H1 (cell line): ENCODE measurements at regions not wholly inside any gene's neighbourhood (a gene's known extent, or its start where the extent isn't known, plus 50 kb on each side); places are given as distances from the start of the nearest gene placed in this dataset.

Experiments
- CTCF ChIA-PET: fragments of 300-600 bp; sonication (Branson Sonifier 250); formaldehyde crosslinking; loops from one replicate; lab custom pipeline; 2021; ENCODE audit not compliant: partially characterized antibody; lab: Charles Lee
- POLR2A ChIA-PET: fragments of 300-600 bp; sonication (Branson Sonifier 250); formaldehyde crosslinking; loops from one replicate; lab custom pipeline; 2021; ENCODE audit warnings: inconsistent platforms; ENCODE audit not compliant: partially characterized antibody; lab: Charles Lee
- DNase-seq, 2 experiments: peaks; one replicate each; pipeline versions ENCODE4 v3.0.0 to v3.0.0-alpha.2; 2010 to 2022; ENCODE audit warnings: low spot score in 2 of 2, low read depth in 1 of 2, mixed read lengths in 1 of 2
- FAIRE-seq: peaks from 2 replicates; lab custom pipeline; 2011; peaks lifted over from hg19 to GRCh38; lab: Jason Lieb, UNC
- H2AFZ ChIP-seq: 2 replicates; pipeline ENCODE4 v1.8.1; 2012; ENCODE audit warnings: low read length, inconsistent platforms
- H2AK5ac ChIP-seq: 2 replicates; pipeline ENCODE4 v1.6.1; 2013; ENCODE audit warnings: low read depth, low read length
- H2BK120ac ChIP-seq: replicated peaks from 2 replicates; pipeline ENCODE3; 2013; ENCODE audit warnings: low read depth, low read length, inconsistent platforms
- H2BK12ac ChIP-seq: 2 replicates; pipeline ENCODE4 v1.6.1; 2013; ENCODE audit warnings: low read depth, low read length
- H2BK15ac ChIP-seq: 2 replicates; pipeline ENCODE4 v1.6.1; 2013; ENCODE audit warnings: low read length
- H2BK20ac ChIP-seq: 2 replicates; pipeline ENCODE4 v1.6.1; 2013; ENCODE audit warnings: low read length
- H2BK5ac ChIP-seq: 2 replicates; pipeline ENCODE4 v1.6.1; 2013; ENCODE audit warnings: low read depth, low read length
- H3K14ac ChIP-seq: 2 replicates; pipeline ENCODE4 v1.6.1; 2013; ENCODE audit warnings: inconsistent platforms; ENCODE audit not compliant: insufficient read length
- H3K18ac ChIP-seq: 2 replicates; pipeline ENCODE4 v1.6.1; 2013; ENCODE audit warnings: low read length; ENCODE audit errors: extremely low read depth
- H3K23ac ChIP-seq: 2 replicates; pipeline ENCODE4 v1.6.1; 2013; ENCODE audit warnings: inconsistent platforms; ENCODE audit not compliant: insufficient read length
- H3K23me2 ChIP-seq: 2 replicates; pipeline ENCODE4 v1.6.1; 2013; ENCODE audit warnings: low read depth, low read length
- H3K27ac ChIP-seq: 2 replicates; pipeline ENCODE4 v1.6.1; 2011; ENCODE audit warnings: low read depth, low read length, inconsistent platforms
- H3K27me3 ChIP-seq, 4 experiments: replicated peaks in 1 of 4; 1 replicate in 1 of 4; 2 replicates in 3 of 4; pipeline versions ENCODE4 v1.6.1 to v1.8.1; 2011 to 2013; ENCODE audit warnings: low read length in 3 of 4, mild to moderate bottlenecking in 3 of 4, inconsistent platforms in 2 of 4, mixed read lengths in 2 of 4, moderate library complexity in 1 of 4; ENCODE audit not compliant: control insufficient read depth in 3 of 4, insufficient read depth in 3 of 4; ENCODE audit errors: extremely low read depth in 1 of 4
- H3K36me3 ChIP-seq, 4 experiments: 2 replicates each; pipeline versions ENCODE4 v1.6.1 to v1.8.1; 2011 to 2013; ENCODE audit warnings: mild to moderate bottlenecking in 4 of 4, low read length in 3 of 4, moderate library complexity in 2 of 4, control low read depth in 1 of 4, inconsistent platforms in 1 of 4; ENCODE audit not compliant: insufficient read depth in 4 of 4, control insufficient read depth in 2 of 4
- H3K4ac ChIP-seq: replicated peaks from 2 replicates; pipeline ENCODE3; 2013; ENCODE audit warnings: low read length, low read depth, mixed read lengths, inconsistent platforms; ENCODE audit not compliant: insufficient read length
- H3K4me1 ChIP-seq, 4 experiments: replicated peaks in 1 of 4; 1 replicate in 1 of 4; 2 replicates in 3 of 4; pipeline versions ENCODE4 v1.6.1 to v1.8.1; 2011 to 2013; ENCODE audit warnings: low read length in 3 of 4, inconsistent platforms in 2 of 4, mixed read lengths in 1 of 4; ENCODE audit not compliant: insufficient read depth in 4 of 4, control insufficient read depth in 3 of 4
- H3K4me2 ChIP-seq, 2 experiments: 2 replicates each; pipeline versions ENCODE4 v1.6.1 to v1.8.1; 2011 to 2013; ENCODE audit warnings: low read depth in 2 of 2, low read length in 2 of 2, control low read depth in 1 of 2, inconsistent platforms in 1 of 2, mild to moderate bottlenecking in 1 of 2; ENCODE audit not compliant: insufficient read depth in 1 of 2
- H3K4me3 ChIP-seq, 4 experiments: fragments of 200-600, 300-600 bp in 1 of 4; sonication (generic), shearing (Covaris generic), sonication (Bioruptor Twin) in 1 of 4; 2 replicates each; pipeline versions ENCODE4 v1.5.1 to v1.8.1; 2011 to 2016; ENCODE audit warnings: low read length in 4 of 4, low read depth in 3 of 4, control low read depth in 2 of 4, inconsistent platforms in 2 of 4, mild to moderate bottlenecking in 2 of 4, mixed read lengths in 1 of 4, moderate library complexity in 1 of 4; ENCODE audit not compliant: insufficient read depth in 2 of 4; ENCODE audit errors: extremely low read depth in 1 of 4
- H3K56ac ChIP-seq: replicated peaks from 2 replicates; pipeline ENCODE3; 2013; ENCODE audit warnings: low read depth, mild to moderate bottlenecking, mixed read lengths, low read length, inconsistent platforms; ENCODE audit not compliant: insufficient read length
- H3K79me1 ChIP-seq: 2 replicates; pipeline ENCODE4 v1.6.1; 2013; ENCODE audit warnings: low read depth, low read length, control low read depth
- H3K79me2 ChIP-seq, 2 experiments: 2 replicates each; pipeline versions ENCODE4 v1.6.1 to v1.8.1; 2012 to 2013; ENCODE audit warnings: low read length in 2 of 2, mild to moderate bottlenecking in 2 of 2, inconsistent platforms in 1 of 2; ENCODE audit not compliant: insufficient read depth in 2 of 2, control insufficient read depth in 1 of 2
- H3K9ac ChIP-seq, 4 experiments: replicated peaks in 1 of 4; 1 replicate in 1 of 4; 2 replicates in 3 of 4; pipeline versions ENCODE4 v1.6.1 to v1.8.1; 2011 to 2013; ENCODE audit warnings: low read depth in 3 of 4, low read length in 3 of 4, control low read depth in 2 of 4, mild to moderate bottlenecking in 2 of 4, moderate library complexity in 2 of 4, inconsistent platforms in 1 of 4; ENCODE audit errors: extremely low read depth in 1 of 4
- H3K9me3 ChIP-seq, 2 experiments: 2 replicates each; pipeline versions ENCODE4 v1.6.1 to v1.8.1; 2012 to 2013; ENCODE audit warnings: mild to moderate bottlenecking in 2 of 2, moderate library complexity in 2 of 2, control low read depth in 1 of 2, inconsistent platforms in 1 of 2, low read depth in 1 of 2, low read length in 1 of 2, mixed read lengths in 1 of 2; ENCODE audit not compliant: insufficient read depth in 2 of 2
- H4K20me1 ChIP-seq, 2 experiments: replicated peaks in 1 of 2; 2 replicates each; pipeline versions ENCODE3 to v1.8.1; 2011 to 2013; ENCODE audit warnings: inconsistent platforms in 2 of 2, low read length in 2 of 2, mild to moderate bottlenecking in 1 of 2; ENCODE audit not compliant: insufficient read depth in 2 of 2, control insufficient read depth in 1 of 2
- H4K5ac ChIP-seq: 2 replicates; pipeline ENCODE4 v1.6.1; 2013; ENCODE audit warnings: low read length, low read depth, mixed read lengths, inconsistent platforms; ENCODE audit not compliant: insufficient read length
- H4K8ac ChIP-seq: 2 replicates; pipeline ENCODE4 v1.8.0; 2013; ENCODE audit warnings: mild to moderate bottlenecking, moderate library complexity, low read length, inconsistent platforms; ENCODE audit not compliant: insufficient read depth; ENCODE audit errors: extremely low read depth
- H4K91ac ChIP-seq: replicated peaks from 2 replicates; pipeline ENCODE3; 2013; ENCODE audit warnings: low read length, mixed read lengths, inconsistent platforms; ENCODE audit not compliant: insufficient read length
- BCL11A ChIP-seq, 2 experiments: IDR thresholded peaks; one replicate each; pipeline ENCODE4 v1.6.1; 2011; ENCODE audit warnings: low read depth in 2 of 2, low read length in 2 of 2, mild to moderate bottlenecking in 2 of 2
- BRCA1 ChIP-seq: IDR thresholded peaks from 2 replicates; pipeline ENCODE4 v1.6.1; 2012; ENCODE audit warnings: low read depth, low read length, improper control_type of control experiment
- GTF2F1 ChIP-seq: IDR thresholded peaks from 2 replicates; pipeline ENCODE4 v1.6.1; 2012; ENCODE audit warnings: low read depth, low read length, improper control_type of control experiment, borderline replicate concordance
- HDAC6 ChIP-seq: IDR thresholded peaks from one replicate; pipeline ENCODE4 v1.7.1; 2012; ENCODE audit warnings: low read depth, mild to moderate bottlenecking, inconsistent platforms, low read length, moderate library complexity
- JUND ChIP-seq: IDR thresholded peaks from 2 replicates; pipeline ENCODE4 v1.6.1; 2011; ENCODE audit warnings: mild to moderate bottlenecking, improper control_type of control experiment, low read length
- MAFK ChIP-seq: IDR thresholded peaks from 2 replicates; pipeline ENCODE4 v1.6.1; 2012; ENCODE audit warnings: low read depth, mild to moderate bottlenecking, improper control_type of control experiment, low read length
- NRF1 ChIP-seq: IDR thresholded peaks from 2 replicates; pipeline ENCODE4 v1.6.1; 2011; ENCODE audit warnings: mild to moderate bottlenecking, low read depth, low read length, improper control_type of control experiment
- PHF8 ChIP-seq: fragments of 200-600 bp; sonication (generic); conservative IDR thresholded peaks from 2 replicates; pipeline ENCODE4 v1.7.1; 2012; ENCODE audit warnings: low read depth, mild to moderate bottlenecking, inconsistent platforms, low read length, moderate library complexity
- POLR2AphosphoS5 ChIP-seq: IDR thresholded peaks from 2 replicates; pipeline ENCODE4 v1.6.1; 2011; ENCODE audit warnings: low read depth, low read length
- SIN3A ChIP-seq, 2 experiments: IDR thresholded peaks in 1 of 2; conservative IDR thresholded peaks in 1 of 2; 2 replicates each; pipeline ENCODE4 v1.6.1; 2011 to 2012; ENCODE audit warnings: low read length in 2 of 2, improper control_type of control experiment in 1 of 2, low read depth in 1 of 2, mild to moderate bottlenecking in 1 of 2
- SIX5 ChIP-seq: IDR thresholded peaks from 2 replicates; pipeline ENCODE4 v1.6.1; 2011; ENCODE audit warnings: mild to moderate bottlenecking, low read depth, low read length
- SUZ12 ChIP-seq: fragments of 200-600 bp; sonication (generic); IDR thresholded peaks from 2 replicates; pipeline ENCODE4 v1.6.1; 2012; ENCODE audit warnings: mild to moderate bottlenecking, inconsistent platforms, low read length, moderate library complexity, mixed read lengths
- TAF7 ChIP-seq: optimal IDR thresholded peaks from 2 replicates; pipeline ENCODE3; 2011; ENCODE audit warnings: low read depth, mild to moderate bottlenecking, inconsistent platforms, low read length, moderate library complexity, borderline replicate concordance
- TCF12 ChIP-seq: IDR thresholded peaks from 2 replicates; pipeline ENCODE4 v1.6.1; 2011; ENCODE audit warnings: low read depth, mild to moderate bottlenecking, low read length
- ZNF274 ChIP-seq: IDR thresholded peaks from 2 replicates; pipeline ENCODE4 v1.7.0; 2012; ENCODE audit warnings: low read length, borderline replicate concordance; ENCODE audit errors: extremely low read depth
- WGBS, 2 experiments: shearing (Covaris generic) in 1 of 2; methylation state at CpG; one replicate each; pipeline versions ENCODE4 v1.1.6 to v1.1.7; 2013 to 2015; ENCODE audit warnings: low lambda C conversion rate in 2 of 2, mixed read lengths in 2 of 2, inconsistent platforms in 1 of 2, low coverage in 1 of 2, missing lambda C conversion rate in 1 of 2; ENCODE audit not compliant: insufficient replicate concordance in 2 of 2, insufficient coverage in 1 of 2, insufficient read length in 1 of 2; ENCODE audit errors: extremely low coverage in 1 of 2, missing lambda C conversion rate in 1 of 2; 5-methylcytosine and 5-hydroxymethylcytosine counted together

- Histone ChIP-seq H3K4me3 (no peak overlapping the region), H3K27me3 (no peaks in the 10 kb centered on the region), H3K4ac (no peak overlapping the region), H4K5ac (no peak overlapping the region), H3K36me3 (no peaks in the 10 kb centered on the region; a peak in 1 of 8 replicates), H2AK5ac (no peak overlapping the region), H3K27ac (no peak overlapping the region), H3K18ac (no peak overlapping the region), H3K79me2 (no peaks in the 10 kb centered on the region), H4K20me1 (no peaks in the 10 kb centered on the region), H3K14ac (no peak overlapping the region), H2BK12ac (no peak overlapping the region), H3K23ac (no peak overlapping the region), H3K23me2 (no peaks in the 10 kb centered on the region), H3K9ac (no peak overlapping the region), H2BK120ac (no peak overlapping the region), H3K79me1 (no peaks in the 10 kb centered on the region), H2BK15ac (no peak overlapping the region), H2BK5ac (no peak overlapping the region), H2AFZ (no peak overlapping the region), H4K91ac (no peak overlapping the region), H2BK20ac (no peak overlapping the region), H3K4me1 (no peaks in the 10 kb centered on the region), H4K8ac (no peak overlapping the region), H3K9me3 (peaks cover 10 to 13% of the 10 kb centered on the region in 2 experiments; a peak in 2 of 4 replicates), H3K4me2 (no peak overlapping the region), H3K56ac (no peak overlapping the region)
- ChIA-PET POLR2A (no interaction called here), CTCF (no interaction called here)
- DNase-seq (no peak), FAIRE-seq (no peak)
- WGBS, 2 experiments: 100% methylated on average over 1 of the region's 1 CpG; no CpG with 5 or more reads in 1 of the 2 experiments
- TF ChIP-seq HDAC6 (no peak), ZNF274 (no peak), BRCA1 (no peak), TAF7 (no peak), NRF1 (no peak), POLR2AphosphoS5 (no peak), MAFK (no peak), TCF12 (no peak), BCL11A (IDR thresholded peaks at IDR 0.05; ENCODE audit: low read depth in 2 of 2, low read length in 2 of 2) (no peak), SIX5 (no peak), PHF8 (no peak), GTF2F1 (no peak), JUND (no peak), SUZ12 (no peak), SIN3A (conservative IDR thresholded peaks at IDR 0.05 in 1 of 2, IDR thresholded peaks at IDR 0.05 in 1 of 2; ENCODE audit: low read depth in 1 of 2, low read length in 2 of 2) (no peak)
These were observed 695.9 kb downstream of the OTOL1 start for GRCh38 chr3:162192340-162193029.
